Loucy (cell line): ENCODE measurements at regions not wholly inside any gene's neighbourhood (a gene's known extent, or its start where the extent isn't known, plus 50 kb on each side); places are given as distances from the start of the nearest gene placed in this dataset.

Experiments used
- H2AFZ ChIP-seq: fragments of 200-600 bp; sonication (generic); 2 replicates; pipeline ENCODE4 v1.6.0; 2016; ENCODE audit warnings: antibody characterized with exemption, mild to moderate bottlenecking, low read length, moderate library complexity
- H3F3A ChIP-seq: fragments of 200-600 bp; 2 replicates; pipeline ENCODE4 v1.6.0; 2016; ENCODE audit warnings: antibody characterized with exemption, low read depth, mild to moderate bottlenecking
- H3K27me3 ChIP-seq: fragments of 200-600 bp; sonication (generic); 2 replicates; pipeline ENCODE4 v1.6.1; 2014; ENCODE audit warnings: low read length, mild to moderate bottlenecking; ENCODE audit not compliant: insufficient read depth, poor library complexity, severe bottlenecking
- H3K36me3 ChIP-seq: fragments of 200-600 bp; sonication (generic); 2 replicates; pipeline ENCODE4 v1.6.1; 2016; ENCODE audit warnings: low read length; ENCODE audit not compliant: insufficient read depth
- H3K4me1 ChIP-seq: fragments of 200-600 bp; sonication (generic); 2 replicates; pipeline ENCODE4 v1.5.1; 2014; ENCODE audit warnings: low read length, mild to moderate bottlenecking; ENCODE audit not compliant: insufficient read depth, poor library complexity, severe bottlenecking
- H3K4me2 ChIP-seq: fragments of 200-600 bp; sonication (generic); 2 replicates; pipeline ENCODE4 v1.6.0; 2014; ENCODE audit warnings: antibody characterized with exemption, low read length, low read depth, mild to moderate bottlenecking; ENCODE audit not compliant: poor library complexity, severe bottlenecking
- H3K4me3 ChIP-seq: fragments of 200-600 bp; sonication (generic); 2 replicates; pipeline ENCODE4 v1.5.1; 2014; ENCODE audit warnings: low read length, mild to moderate bottlenecking, mixed read lengths; ENCODE audit not compliant: poor library complexity, severe bottlenecking
- H3K79me2 ChIP-seq: fragments of 200-600 bp; sonication (generic); 2 replicates; pipeline ENCODE4 v1.6.1; 2014; ENCODE audit warnings: low read length; ENCODE audit not compliant: insufficient read depth
- H3K9ac ChIP-seq: fragments of 200-600 bp; sonication (generic); 2 replicates; pipeline ENCODE4 v1.6.0; 2014; ENCODE audit warnings: mild to moderate bottlenecking, low read depth, low read length, moderate library complexity; ENCODE audit not compliant: poor library complexity, severe bottlenecking
- H3K9me2 ChIP-seq: fragments of 200-600 bp; sonication (generic); replicated peaks from 2 replicates; pipeline ENCODE4 v1.6.1; 2016; ENCODE audit warnings: low read depth, low read length, mixed read lengths
- H3K9me3 ChIP-seq: fragments of 200-600 bp; sonication (generic); 2 replicates; pipeline ENCODE4 v1.6.1; 2014; ENCODE audit warnings: mild to moderate bottlenecking, antibody characterized with exemption, low read length, low read depth; ENCODE audit not compliant: insufficient read depth
- H4K20me1 ChIP-seq: fragments of 200-600 bp; sonication (generic); 2 replicates; pipeline ENCODE4 v1.6.0; 2014; ENCODE audit warnings: antibody characterized with exemption, low read length, mild to moderate bottlenecking; ENCODE audit not compliant: insufficient read depth, poor library complexity, severe bottlenecking
- EZH2phosphoT487 ChIP-seq: fragments of 200-600 bp; IDR thresholded peaks from 2 replicates; pipeline ENCODE4 v1.6.1; 2018; ENCODE audit warnings: antibody characterized with exemption, mild to moderate bottlenecking, moderate library complexity, borderline replicate concordance
- TF ChIP-seq, protein P1 (sequence below): fragments of 200-600 bp; sonication (generic); conservative IDR thresholded peaks from 2 replicates; pipeline ENCODE4 v1.5.1; 2014; ENCODE audit warnings: mild to moderate bottlenecking, antibody characterized with exemption, low read length

DNA sequence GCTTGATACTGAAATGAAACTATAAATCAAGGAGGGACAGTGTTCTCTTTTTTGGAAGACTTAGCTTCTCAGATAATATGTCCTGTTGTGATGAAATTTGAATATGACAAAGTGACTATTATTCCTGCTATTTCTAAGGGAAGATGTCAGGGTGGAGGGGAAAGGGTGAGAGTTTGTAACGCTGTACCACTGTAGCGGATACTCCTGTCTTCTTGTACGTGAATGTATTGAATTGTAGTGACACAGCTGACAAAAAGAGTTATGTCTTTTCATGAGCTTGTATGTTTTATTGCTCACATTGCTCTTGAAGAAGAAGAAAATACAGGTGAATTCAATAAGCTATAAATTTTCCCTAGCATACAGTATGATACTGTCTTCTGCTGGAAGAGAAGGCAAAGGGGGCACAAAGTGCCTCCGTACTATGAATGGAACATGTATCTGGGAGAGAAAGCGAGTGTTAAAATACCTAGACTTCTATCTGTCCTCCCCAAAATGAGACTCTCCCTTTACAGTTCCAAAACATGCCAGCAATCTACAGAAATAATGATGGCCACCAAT lies 538.5 kb upstream of the LRRC4C start:
- H3K9ac ChIP-seq, result no peak overlapping the region
- H2AFZ ChIP-seq, result no peak overlapping the region
- no peaks in the 10 kb centered on the region for H3F3A ChIP-seq
- H3K79me2 ChIP-seq, result no peaks in the 10 kb centered on the region
- TF ChIP-seq, protein P1, sequence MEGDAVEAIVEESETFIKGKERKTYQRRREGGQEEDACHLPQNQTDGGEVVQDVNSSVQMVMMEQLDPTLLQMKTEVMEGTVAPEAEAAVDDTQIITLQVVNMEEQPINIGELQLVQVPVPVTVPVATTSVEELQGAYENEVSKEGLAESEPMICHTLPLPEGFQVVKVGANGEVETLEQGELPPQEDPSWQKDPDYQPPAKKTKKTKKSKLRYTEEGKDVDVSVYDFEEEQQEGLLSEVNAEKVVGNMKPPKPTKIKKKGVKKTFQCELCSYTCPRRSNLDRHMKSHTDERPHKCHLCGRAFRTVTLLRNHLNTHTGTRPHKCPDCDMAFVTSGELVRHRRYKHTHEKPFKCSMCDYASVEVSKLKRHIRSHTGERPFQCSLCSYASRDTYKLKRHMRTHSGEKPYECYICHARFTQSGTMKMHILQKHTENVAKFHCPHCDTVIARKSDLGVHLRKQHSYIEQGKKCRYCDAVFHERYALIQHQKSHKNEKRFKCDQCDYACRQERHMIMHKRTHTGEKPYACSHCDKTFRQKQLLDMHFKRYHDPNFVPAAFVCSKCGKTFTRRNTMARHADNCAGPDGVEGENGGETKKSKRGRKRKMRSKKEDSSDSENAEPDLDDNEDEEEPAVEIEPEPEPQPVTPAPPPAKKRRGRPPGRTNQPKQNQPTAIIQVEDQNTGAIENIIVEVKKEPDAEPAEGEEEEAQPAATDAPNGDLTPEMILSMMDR, result no peak
- TF ChIP-seq EZH2phosphoT487, result no peak
- no peak overlapping the region for H3K4me2 ChIP-seq
- no peaks in the 10 kb centered on the region for H4K20me1 ChIP-seq
- no peaks in the 10 kb centered on the region for H3K27me3 ChIP-seq
- no peak overlapping the region for H3K4me3 ChIP-seq
- H3K36me3 ChIP-seq, result no peaks in the 10 kb centered on the region
- no peaks in the 10 kb centered on the region for H3K4me1 ChIP-seq
- no peaks in the 10 kb centered on the region for H3K9me3 ChIP-seq
- no peaks in the 10 kb centered on the region for H3K9me2 ChIP-seq

DNA sequence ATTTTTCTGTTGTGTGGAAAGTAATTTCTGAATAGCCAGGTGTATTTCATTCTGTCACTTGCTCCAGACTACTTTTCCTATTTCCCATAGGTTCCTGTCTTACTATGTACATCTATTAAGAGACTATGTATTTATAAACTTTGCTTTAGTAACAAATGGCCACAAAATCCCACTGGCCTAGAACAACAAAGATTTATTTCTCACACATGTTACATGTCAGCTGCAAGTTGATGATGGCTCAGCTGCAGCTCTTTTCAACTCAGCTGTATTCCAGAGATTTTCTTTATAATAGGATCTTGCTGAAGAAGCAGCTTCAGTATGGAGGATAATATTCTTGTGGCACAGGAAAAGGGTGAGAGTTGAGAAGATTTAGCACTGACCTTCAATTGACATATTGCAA lies 539.6 kb upstream of the LRRC4C start:
- H3K4me2 ChIP-seq, result no peak overlapping the region
- H3K4me1 ChIP-seq, result no peaks in the 10 kb centered on the region
- no peaks in the 10 kb centered on the region for H3K79me2 ChIP-seq
- no peak overlapping the region for H3K9ac ChIP-seq
- H3K9me3 ChIP-seq, result no peaks in the 10 kb centered on the region
- H4K20me1 ChIP-seq, result no peaks in the 10 kb centered on the region
- TF ChIP-seq, protein P1, result no peak
- no peak for TF ChIP-seq EZH2phosphoT487
- no peaks in the 10 kb centered on the region for H3K27me3 ChIP-seq
- no peaks in the 10 kb centered on the region for H3K36me3 ChIP-seq
- H2AFZ ChIP-seq, result no peak overlapping the region
- no peaks in the 10 kb centered on the region for H3F3A ChIP-seq
- H3K9me2 ChIP-seq, result no peaks in the 10 kb centered on the region
- no peak overlapping the region for H3K4me3 ChIP-seq

DNA sequence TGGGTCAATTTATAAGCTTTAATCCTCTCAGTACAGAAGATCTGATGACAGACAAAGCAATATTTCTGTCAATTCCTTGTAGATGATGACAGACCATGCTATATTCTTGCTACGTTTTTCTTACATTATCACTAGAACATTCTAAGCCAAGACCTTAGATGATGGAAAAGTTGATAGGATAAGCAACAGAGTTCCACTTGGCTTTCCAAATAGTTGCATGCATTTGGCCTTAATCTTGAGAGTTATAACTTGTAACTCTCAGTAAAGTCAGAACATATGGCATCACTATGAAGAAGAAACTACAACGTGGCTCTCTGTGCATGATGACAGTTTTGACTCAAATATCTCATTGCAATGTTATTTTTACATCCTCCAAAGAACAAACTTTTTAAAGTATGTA lies 544.3 kb upstream of the LRRC4C start:
- TF ChIP-seq EZH2phosphoT487, result no peak
- TF ChIP-seq, protein P1, result no peak
- no peak overlapping the region for H3K4me2 ChIP-seq

More for the DNA sequence above, 544.3 kb upstream of the LRRC4C start:
- Histone ChIP-seq H3K9ac (no peak overlapping the region), H4K20me1 (no peaks in the 10 kb centered on the region), H3K9me2 (no peaks in the 10 kb centered on the region), H3K9me3 (no peaks in the 10 kb centered on the region), H3K79me2 (no peaks in the 10 kb centered on the region), H3K4me1 (no peaks in the 10 kb centered on the region), H3F3A (no peaks in the 10 kb centered on the region), H3K4me3 (no peak overlapping the region), H2AFZ (no peak overlapping the region), H3K36me3 (no peaks in the 10 kb centered on the region), H3K27me3 (no peaks in the 10 kb centered on the region)
